NCI-H345 treated with DMSO at 0.1 percent for 48 hours (cell line): ENCODE measurements at regions not wholly inside any gene's neighbourhood (a gene's known extent, or its start where the extent isn't known, plus 50 kb on each side); places are given as distances from the start of the nearest gene placed in this dataset.

Source experiments
- DNase-seq: peaks from one replicate; lab custom pipeline; 2025; ENCODE audit not compliant: unreplicated experiment; lab: John Stamatoyannopoulos, UW

DNA sequence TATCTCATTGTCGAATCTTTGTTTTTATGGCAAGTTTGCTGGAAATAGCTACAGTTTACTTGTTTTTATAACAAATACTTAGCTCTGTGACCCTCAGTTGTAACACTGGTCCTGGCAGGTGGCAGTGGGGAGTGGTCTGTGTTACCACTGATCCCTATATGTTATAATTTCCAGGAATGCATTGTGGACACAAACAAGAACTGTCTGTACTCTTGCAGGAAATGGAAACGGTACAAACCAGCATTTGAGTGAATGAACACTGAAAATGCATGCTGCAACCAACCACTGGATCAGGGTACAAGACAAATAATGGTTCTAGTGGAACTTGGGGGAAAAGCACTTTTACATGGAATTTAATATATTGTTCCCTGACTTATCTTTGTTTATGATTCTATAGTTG, 66.5 kb upstream of the PJA2 start:
- no peak for DNase-seq

DNA sequence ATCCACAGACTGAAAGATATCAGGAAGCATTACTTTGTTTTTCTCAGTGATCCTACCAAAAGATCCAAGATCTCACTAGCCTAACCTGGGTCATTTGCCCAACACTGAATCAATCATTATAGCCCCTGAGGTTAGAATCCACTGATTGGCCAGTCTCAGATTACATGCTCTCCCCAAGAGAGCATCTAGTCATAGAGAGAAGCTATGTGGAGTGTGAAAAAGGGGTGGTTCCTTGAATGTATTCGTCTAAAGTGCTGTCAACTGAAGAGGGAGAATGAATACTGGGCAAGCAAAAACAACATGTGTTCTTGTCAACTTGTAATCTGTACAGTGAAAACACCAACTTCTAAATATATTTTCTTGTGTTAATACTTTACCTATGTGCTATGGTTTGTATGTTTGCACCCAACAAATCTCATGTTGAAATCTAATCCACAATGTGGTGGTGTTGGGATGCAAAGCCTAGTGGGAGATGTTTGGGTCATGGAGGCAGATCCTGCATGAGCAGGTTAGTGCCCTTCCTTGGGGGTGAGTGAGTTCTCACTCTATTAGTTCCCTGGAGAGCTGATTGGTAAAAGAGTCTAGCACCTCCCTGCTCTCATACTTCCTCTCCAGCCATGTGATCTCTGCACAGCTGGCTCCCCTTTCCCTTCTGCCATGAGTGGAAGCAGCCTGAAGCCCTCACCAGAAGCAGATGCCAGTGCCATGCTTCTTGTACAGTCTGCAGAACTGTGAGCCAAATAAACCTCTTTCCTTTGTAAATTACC, 60.3 kb upstream of the PJA2 start:
- no peak for DNase-seq

DNA sequence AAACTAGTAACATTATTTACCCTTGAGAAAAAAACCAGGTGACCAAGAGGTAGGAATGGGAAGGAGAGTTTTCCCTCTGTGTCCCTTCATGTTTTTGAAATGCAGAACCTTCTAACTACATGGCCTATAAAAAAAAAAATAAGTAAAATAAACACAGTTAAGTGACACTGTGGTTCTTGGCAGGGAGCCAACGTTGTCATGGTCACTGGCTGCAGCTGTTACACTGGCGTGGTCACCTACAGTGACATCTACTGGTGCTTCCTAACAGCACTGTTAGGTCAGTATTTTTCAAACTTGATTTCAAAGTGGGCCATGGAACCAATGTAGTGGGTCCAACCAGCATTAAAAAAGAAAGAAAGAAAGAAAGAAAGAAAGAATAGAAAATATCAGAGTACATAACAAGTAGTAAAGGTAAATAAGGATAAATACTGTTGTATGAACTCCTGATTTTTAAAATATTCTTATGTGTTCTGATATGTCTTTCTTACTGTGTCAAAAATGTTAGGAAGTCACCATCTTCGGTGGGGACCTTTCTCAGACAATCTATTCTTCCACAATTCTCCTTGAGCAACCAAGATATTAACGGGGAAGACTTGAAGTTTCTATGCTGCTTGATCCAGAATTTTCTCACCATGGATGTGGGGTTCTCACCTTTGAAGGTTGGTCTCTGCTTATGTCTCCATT, 59.1 kb upstream of the PJA2 start:
- peak; percentile 81 for DNase-seq

DNA sequence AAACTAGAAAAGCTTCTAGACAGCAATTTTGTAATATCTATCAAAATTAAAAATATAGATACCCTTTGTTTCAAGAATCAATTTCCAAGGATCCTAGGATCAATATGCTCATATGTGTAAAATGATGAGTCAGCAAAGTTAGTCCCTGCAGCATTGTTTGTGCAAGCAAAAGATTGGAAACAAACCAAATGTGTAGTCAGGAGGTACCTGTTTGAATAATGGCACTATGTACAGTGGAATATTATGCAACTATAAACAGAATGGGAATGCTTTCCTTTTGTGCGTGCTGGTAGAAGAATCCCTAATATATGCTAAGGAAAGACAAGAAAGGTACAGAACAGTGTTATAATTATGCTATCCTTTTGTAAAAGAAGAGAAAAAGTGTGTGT, 58.5 kb upstream of the PJA2 start:
- DNase-seq, result no peak

DNA sequence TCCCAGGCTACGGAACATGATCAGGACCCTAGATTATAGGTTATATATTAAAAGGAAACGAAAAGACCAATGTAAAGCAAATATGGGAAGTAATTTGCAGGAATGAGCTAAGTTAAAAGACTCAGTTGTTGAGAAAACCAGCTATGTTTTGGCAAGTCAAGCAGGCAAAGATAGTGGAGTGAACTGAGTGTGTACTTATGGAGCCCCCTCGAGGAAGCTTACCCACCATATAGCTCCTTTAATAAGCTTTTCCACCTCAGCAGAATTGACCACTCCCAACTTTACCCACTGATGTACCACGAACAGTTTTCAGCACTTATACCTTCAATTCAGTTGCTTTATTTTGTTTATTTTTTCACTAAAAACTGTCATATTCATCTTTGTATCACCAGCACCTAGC, 57.3 kb upstream of the PJA2 start:
- DNase-seq, result no peak
